ENCODE measurements at regions not wholly inside any gene's neighbourhood (a gene's known extent, or its start where the extent isn't known, plus 50 kb on each side); places are given as distances from the start of the nearest gene placed in this dataset.

GRCh38 chr14:41986700-41987099 is 380.0 kb downstream of the LRFN5 start:
- TF ChIP-seq ETV5 (CRISPR knock-in tag; IDR thresholded peaks at IDR 0.05; ENCODE audit: borderline replicate concordance) (no peak), RBAK (CRISPR knock-in tag; IDR thresholded peaks at IDR 0.05) (no peak), ZBTB37 (CRISPR knock-in tag; IDR thresholded peaks at IDR 0.05) (no peak), DNMT1 (CRISPR knock-in tag; IDR thresholded peaks at IDR 0.05) (no peak), RBFOX2 (IDR thresholded peaks at IDR 0.05; ENCODE audit: low read depth, low read length) (no peak), ZBTB4 (CRISPR knock-in tag; IDR thresholded peaks at IDR 0.05; ENCODE audit: borderline replicate concordance) (no peak), POGK (CRISPR knock-in tag; conservative IDR thresholded peaks at IDR 0.05) (no peak), SALL1 (CRISPR knock-in tag; IDR thresholded peaks at IDR 0.05) (no peak), ZFP41 (CRISPR knock-in tag; IDR thresholded peaks at IDR 0.05; ENCODE audit: borderline replicate concordance) (no peak), TFAP4 (IDR thresholded peaks at IDR 0.05; ENCODE audit: borderline replicate concordance, low read depth) (no peak), ZNF777 (CRISPR knock-in tag; IDR thresholded peaks at IDR 0.05) (no peak), ARNT2 (CRISPR knock-in tag; IDR thresholded peaks at IDR 0.05; ENCODE audit: low read depth) (no peak), ZNF282 (IDR thresholded peaks at IDR 0.05; ENCODE audit: partially characterized antibody) (no peak), HIC2 (CRISPR knock-in tag; IDR thresholded peaks at IDR 0.05; ENCODE audit: low read depth) (no peak)
- no peak for DNase-seq (ENCODE audit: low spot score)
- no peak overlapping the region for H3K27ac ChIP-seq (ENCODE audit: extremely low read length, insufficient read depth, low read length)
- no peak for ATAC-seq
- no peaks in the 10 kb centered on the region for H3K36me3 ChIP-seq (replicated peaks in 1 of 2; ENCODE audit: control insufficient read depth in 1 of 2, insufficient read depth in 2 of 2, low read length in 2 of 2)
- H3K27me3 ChIP-seq (ENCODE audit: control insufficient read depth in 1 of 2, insufficient read depth in 2 of 2, low read length in 2 of 2) = no peaks in the 10 kb centered on the region
- no peak for FAIRE-seq
- CTCF ChIA-PET (ENCODE audit: low intra/inter-chr PET ratio, low total read pairs) = no interaction called here
- H3K4me3 ChIP-seq (replicated peaks in 1 of 3; ENCODE audit: insufficient read depth in 1 of 3, low read depth in 2 of 3, low read length in 3 of 3) = no peak overlapping the region
- intact Hi-C loops (cut with micrococcal nuclease; ENCODE audit: unreplicated experiment) (no loop called here), in situ Hi-C loops (cut with HindIII; ENCODE audit: extremely low pct_ligation_motif_present, low pct_unique_long_range_greater_than_20kb) (no loop called here)
- no peak overlapping the region for H3K9ac ChIP-seq (ENCODE audit: insufficient read depth, low read depth, low read length)
- H3K79me2 ChIP-seq (ENCODE audit: insufficient read depth, low read length) = no peaks in the 10 kb centered on the region
- H3K4me1 ChIP-seq (ENCODE audit: insufficient read depth, low read length) = no peaks in the 10 kb centered on the region
- no peak overlapping the region for H3K4me2 ChIP-seq (ENCODE audit: low read depth, low read length)
- H3K9me3 ChIP-seq (ENCODE audit: low read length) = peaks cover 74% of the 10 kb centered on the region
- H4K20me1 ChIP-seq (ENCODE audit: insufficient read depth, low read length) = no peaks in the 10 kb centered on the region
- POLR2A ChIA-PET = no interaction called here
- BruUV-seq (replicated peaks) = no TSS peak
- no peak overlapping the region for H2AFZ ChIP-seq (ENCODE audit: low read length)
